H9 (cell line): ENCODE measurements at regions not wholly inside any gene's neighbourhood (a gene's known extent, or its start where the extent isn't known, plus 50 kb on each side); places are given as distances from the start of the nearest gene placed in this dataset.

Experiments used
- DNase-seq: peaks from one replicate; pipeline ENCODE4 v3.0.0-alpha.2; 2017
- H2AFZ ChIP-seq: one replicate; pipeline ENCODE4 v1.6.1; 2013; ENCODE audit warnings: mild to moderate bottlenecking, low read length, control low read depth, moderate library complexity
- H2AK5ac ChIP-seq: 2 replicates; pipeline ENCODE4 v1.6.1; 2013; ENCODE audit warnings: low read length, control low read depth, mixed read lengths; ENCODE audit not compliant: insufficient read length
- H2BK120ac ChIP-seq: one replicate; pipeline ENCODE4 v1.6.1; 2013; ENCODE audit warnings: low read depth, mild to moderate bottlenecking, low read length, control low read depth, inconsistent platforms; ENCODE audit not compliant: poor library complexity, severe bottlenecking
- H2BK12ac ChIP-seq: 2 replicates; pipeline ENCODE4 v1.6.1; 2013; ENCODE audit warnings: low read length, control low read depth, mixed read lengths, low read depth; ENCODE audit not compliant: insufficient read length
- H2BK15ac ChIP-seq: 2 replicates; pipeline ENCODE4 v1.6.1; 2013; ENCODE audit warnings: low read depth, low read length, control low read depth
- H2BK20ac ChIP-seq: one replicate; pipeline ENCODE4 v1.6.1; 2013; ENCODE audit warnings: low read depth, mild to moderate bottlenecking, low read length, control low read depth, inconsistent platforms; ENCODE audit not compliant: poor library complexity, severe bottlenecking
- H2BK5ac ChIP-seq: 2 replicates; pipeline ENCODE4 v1.6.1; 2013; ENCODE audit warnings: low read length, control low read depth, mixed read lengths; ENCODE audit not compliant: insufficient read length
- H3K14ac ChIP-seq: 2 replicates; pipeline ENCODE4 v1.6.1; 2013; ENCODE audit warnings: low read length, control low read depth; ENCODE audit not compliant: insufficient read depth
- H3K18ac ChIP-seq: 2 replicates; pipeline ENCODE4 v1.6.1; 2013; ENCODE audit warnings: low read depth, mild to moderate bottlenecking, mixed read lengths, low read length, control low read depth; ENCODE audit not compliant: insufficient read length
- H3K23ac ChIP-seq: 2 replicates; pipeline ENCODE4 v1.6.1; 2013; ENCODE audit warnings: low read length, control low read depth, mixed read lengths, low read depth; ENCODE audit not compliant: insufficient read length
- H3K23me2 ChIP-seq: 2 replicates; pipeline ENCODE4 v1.6.1; 2013; ENCODE audit warnings: low read depth, mild to moderate bottlenecking, mixed read lengths, low read length, control low read depth; ENCODE audit not compliant: insufficient read length, poor library complexity, severe bottlenecking
- H3K27ac ChIP-seq: 2 replicates; pipeline ENCODE4 v1.5.1; 2013; ENCODE audit warnings: low read length, control low read depth, mixed read lengths, low read depth; ENCODE audit not compliant: insufficient read length
- H3K27me3 ChIP-seq: 2 replicates; pipeline ENCODE4 v1.6.1; 2013; ENCODE audit warnings: low read length, control low read depth, inconsistent platforms; ENCODE audit not compliant: insufficient read depth
- H3K4ac ChIP-seq: 2 replicates; pipeline ENCODE4 v1.6.1; 2013; ENCODE audit warnings: low read depth, mild to moderate bottlenecking, control low read depth, inconsistent platforms, low read length, moderate library complexity
- H3K4me1 ChIP-seq: 2 replicates; pipeline ENCODE4 v1.6.1; 2013; ENCODE audit warnings: low read length, control low read depth, inconsistent platforms; ENCODE audit not compliant: insufficient read depth
- H3K4me2 ChIP-seq: 2 replicates; pipeline ENCODE4 v1.6.1; 2013; ENCODE audit warnings: low read length, control low read depth, mixed read lengths; ENCODE audit not compliant: insufficient read length, insufficient read depth
- H3K56ac ChIP-seq: 2 replicates; pipeline ENCODE4 v1.6.1; 2013; ENCODE audit warnings: low read depth, mild to moderate bottlenecking, mixed read lengths, low read length, control low read depth; ENCODE audit not compliant: insufficient read length
- H3K79me1 ChIP-seq: 2 replicates; pipeline ENCODE4 v1.6.1; 2013; ENCODE audit warnings: low read depth, mild to moderate bottlenecking, moderate library complexity, low read length, control low read depth, inconsistent platforms; ENCODE audit not compliant: insufficient read depth, poor library complexity, severe bottlenecking
- H3K79me2 ChIP-seq: 2 replicates; pipeline ENCODE4 v1.6.1; 2013; ENCODE audit warnings: low read length, control low read depth, inconsistent platforms; ENCODE audit not compliant: insufficient read depth
- H3K9ac ChIP-seq: 2 replicates; pipeline ENCODE4 v1.6.1; 2013; ENCODE audit warnings: low read length, control low read depth, mixed read lengths; ENCODE audit not compliant: insufficient read length; ENCODE audit errors: extremely low read depth
- H3K9me3 ChIP-seq: one replicate; pipeline ENCODE4 v1.6.1; 2013; ENCODE audit warnings: low read depth, low read length, inconsistent platforms; ENCODE audit not compliant: control insufficient read depth
- H3T11ph ChIP-seq: one replicate; pipeline ENCODE4 v1.6.1; 2013; ENCODE audit warnings: mild to moderate bottlenecking, low read length, control low read depth, inconsistent platforms
- H4K20me1 ChIP-seq: one replicate; pipeline ENCODE4 v1.6.1; 2013; ENCODE audit not compliant: control insufficient read depth, insufficient read length, insufficient read depth
- H4K5ac ChIP-seq: 2 replicates; pipeline ENCODE4 v1.6.1; 2013; ENCODE audit warnings: low read depth, mild to moderate bottlenecking, mixed read lengths, low read length, control low read depth; ENCODE audit not compliant: insufficient read length
- H4K8ac ChIP-seq: replicated peaks from 2 replicates; pipeline ENCODE4 v1.6.1; 2013; ENCODE audit warnings: low read length, control low read depth, mixed read lengths, low read depth; ENCODE audit not compliant: insufficient read length
- H4K91ac ChIP-seq: 2 replicates; pipeline ENCODE4 v1.6.1; 2013; ENCODE audit warnings: low read depth, mild to moderate bottlenecking, moderate library complexity, mixed read lengths, low read length, control low read depth; ENCODE audit not compliant: insufficient read length
- H3K27ac Mint-ChIP-seq, 3 experiments: 2 replicates in 2 of 3; 3 replicates in 1 of 3; pipeline ENCODE4 v1.8.0; 2020 to 2021; ENCODE audit warnings: mixed read lengths in 3 of 3, mild to moderate bottlenecking in 1 of 3, moderate library complexity in 1 of 3
- H3K27me3 Mint-ChIP-seq: 2 replicates; pipeline ENCODE4 v1.8.0; 2021; ENCODE audit warnings: low read depth, mild to moderate bottlenecking, moderate library complexity, mixed read lengths
- H3K36me3 Mint-ChIP-seq, 3 experiments: 2 replicates in 2 of 3; 3 replicates in 1 of 3; pipeline ENCODE4 v1.8.0; 2020 to 2021; ENCODE audit warnings: low read depth in 3 of 3, mixed read lengths in 3 of 3; ENCODE audit not compliant: insufficient read depth in 1 of 3
- H3K4me1 Mint-ChIP-seq, 2 experiments: 2 replicates each; pipeline ENCODE4 v1.8.0; 2020; ENCODE audit warnings: mixed read lengths in 2 of 2
- H3K4me3 Mint-ChIP-seq, 2 experiments: 2 replicates in 1 of 2; 3 replicates in 1 of 2; pipeline ENCODE4 v1.8.0; 2020 to 2021; ENCODE audit warnings: mild to moderate bottlenecking in 2 of 2, mixed read lengths in 2 of 2, moderate library complexity in 1 of 2
- H3K9me3 Mint-ChIP-seq, 2 experiments: 2 replicates in 1 of 2; 3 replicates in 1 of 2; pipeline ENCODE4 v1.8.0; 2020; ENCODE audit warnings: mild to moderate bottlenecking in 2 of 2, mixed read lengths in 2 of 2, moderate library complexity in 1 of 2
- CTCF ChIP-seq: fragments of 200-600 bp; sonication (generic); conservative IDR thresholded peaks from 3 replicates; pipeline ENCODE4 v1.8.0; 2021; ENCODE audit warnings: antibody characterized with exemption, mild to moderate bottlenecking
- WGBS: extraction: QIAGEN DNeasy Blood & Tissue Kit; methylation state at CpG from one replicate; pipeline ENCODE4 v1.1.7; 2013; ENCODE audit warnings: missing lambda C conversion rate, low lambda C conversion rate, mixed read lengths; ENCODE audit not compliant: insufficient read length; ENCODE audit errors: extremely low coverage; 5-methylcytosine and 5-hydroxymethylcytosine counted together

GRCh38 chr2:53452400-53452799, 315.2 kb upstream of the CHAC2 start:
- no peaks in the 10 kb centered on the region; the same call in 1 of the 2 replicates for H3K4me1 ChIP-seq
- no peaks in the 10 kb centered on the region for H4K20me1 ChIP-seq
- no peak overlapping the region for H2BK12ac ChIP-seq
- no CpG with 5 or more reads among the region's 1 CpG for WGBS
- H4K8ac ChIP-seq: no peak overlapping the region
- peaks cover 2 to 4% of the 10 kb centered on the region in 2 experiments; a peak in 2 of 5 replicates for H3K9me3 Mint-ChIP-seq
- H2BK120ac ChIP-seq: no peak overlapping the region
- H3K27me3 ChIP-seq: no peaks in the 10 kb centered on the region
- H3K23me2 ChIP-seq: no peaks in the 10 kb centered on the region
- no peak overlapping the region for H3K27ac Mint-ChIP-seq
- peaks cover 38 to 39% of the 10 kb centered on the region in 2 experiments for H3K4me1 Mint-ChIP-seq
- H2BK5ac ChIP-seq: no peak overlapping the region
- TF ChIP-seq CTCF: no peak
- no peak overlapping the region for H3K14ac ChIP-seq
- H2BK20ac ChIP-seq: no peak overlapping the region
- no peak overlapping the region for H3K9ac ChIP-seq
- no peak overlapping the region for H2BK15ac ChIP-seq
- no peaks in the 10 kb centered on the region for H3K79me2 ChIP-seq
- no peak overlapping the region for H4K91ac ChIP-seq
- no peaks in the 10 kb centered on the region for H3K79me1 ChIP-seq
- no peak overlapping the region for H3K23ac ChIP-seq
- no peak overlapping the region for H2AFZ ChIP-seq
- no peak overlapping the region for H3K4ac ChIP-seq
- H3K27me3 Mint-ChIP-seq: no peaks in the 10 kb centered on the region
- no peak overlapping the region for H3K18ac ChIP-seq
- no peak overlapping the region for H3T11ph ChIP-seq
- H2AK5ac ChIP-seq: no peak overlapping the region
- H3K56ac ChIP-seq: no peak overlapping the region
- H3K4me3 Mint-ChIP-seq: no peak overlapping the region
- no peak for DNase-seq
- H3K4me2 ChIP-seq: no peak overlapping the region
- H3K27ac ChIP-seq: no peak overlapping the region
- H4K5ac ChIP-seq: no peak overlapping the region
- H3K36me3 Mint-ChIP-seq: peaks cover 0 to 1% (median 0%) of the 10 kb centered on the region in 3 experiments; a peak in 2 of 7 replicates
- H3K9me3 ChIP-seq: no peaks in the 10 kb centered on the region
